ENCODE measurements at regions not wholly inside any gene's neighbourhood (a gene's known extent, or its start where the extent isn't known, plus 50 kb on each side); places are given as distances from the start of the nearest gene placed in this dataset.
"Not testable (repeated sequence)": the region's sequence is repeated elsewhere in the genome, so short reads cannot be mapped to it uniquely, and the experiment has no call there.

DNA sequence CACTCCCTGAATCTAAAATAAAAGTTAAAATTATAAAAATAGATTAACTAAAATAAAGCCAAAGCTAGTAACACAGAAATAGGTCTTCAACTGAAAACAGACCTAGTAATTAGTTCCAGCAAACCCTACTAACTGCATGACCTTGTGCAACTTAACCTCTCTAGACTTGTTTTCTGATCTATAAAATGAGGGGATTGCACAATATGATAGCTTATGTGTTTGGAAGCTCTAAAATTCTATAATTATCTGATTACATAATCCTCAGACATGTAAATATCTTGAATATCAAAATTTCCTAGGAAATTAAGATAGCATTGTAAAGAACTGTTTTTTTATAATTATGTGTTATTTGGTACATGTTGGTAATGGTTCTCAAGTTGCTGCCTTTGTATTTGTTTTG, 144.1 kb upstream of the GRIP1 start:
- no peaks in the 10 kb centered on the region for H3K9me3 ChIP-seq
- H3K36me3 ChIP-seq: no peaks in the 10 kb centered on the region
- H3K4me3 ChIP-seq: no peak overlapping the region
- TF ChIP-seq, protein P1, sequence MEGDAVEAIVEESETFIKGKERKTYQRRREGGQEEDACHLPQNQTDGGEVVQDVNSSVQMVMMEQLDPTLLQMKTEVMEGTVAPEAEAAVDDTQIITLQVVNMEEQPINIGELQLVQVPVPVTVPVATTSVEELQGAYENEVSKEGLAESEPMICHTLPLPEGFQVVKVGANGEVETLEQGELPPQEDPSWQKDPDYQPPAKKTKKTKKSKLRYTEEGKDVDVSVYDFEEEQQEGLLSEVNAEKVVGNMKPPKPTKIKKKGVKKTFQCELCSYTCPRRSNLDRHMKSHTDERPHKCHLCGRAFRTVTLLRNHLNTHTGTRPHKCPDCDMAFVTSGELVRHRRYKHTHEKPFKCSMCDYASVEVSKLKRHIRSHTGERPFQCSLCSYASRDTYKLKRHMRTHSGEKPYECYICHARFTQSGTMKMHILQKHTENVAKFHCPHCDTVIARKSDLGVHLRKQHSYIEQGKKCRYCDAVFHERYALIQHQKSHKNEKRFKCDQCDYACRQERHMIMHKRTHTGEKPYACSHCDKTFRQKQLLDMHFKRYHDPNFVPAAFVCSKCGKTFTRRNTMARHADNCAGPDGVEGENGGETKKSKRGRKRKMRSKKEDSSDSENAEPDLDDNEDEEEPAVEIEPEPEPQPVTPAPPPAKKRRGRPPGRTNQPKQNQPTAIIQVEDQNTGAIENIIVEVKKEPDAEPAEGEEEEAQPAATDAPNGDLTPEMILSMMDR (IDR thresholded peaks at IDR 0.05): no peak
- TF ChIP-seq POLR2A (IDR thresholded peaks at IDR 0.05): no peak
- no peaks in the 10 kb centered on the region for H3K4me1 ChIP-seq
- intact Hi-C loops (cut with DNase I): no loop called here
- H3K27me3 ChIP-seq: no peaks in the 10 kb centered on the region
- ATAC-seq: no peak
- no peak for DNase-seq
- no peak overlapping the region for H3K27ac ChIP-seq

DNA sequence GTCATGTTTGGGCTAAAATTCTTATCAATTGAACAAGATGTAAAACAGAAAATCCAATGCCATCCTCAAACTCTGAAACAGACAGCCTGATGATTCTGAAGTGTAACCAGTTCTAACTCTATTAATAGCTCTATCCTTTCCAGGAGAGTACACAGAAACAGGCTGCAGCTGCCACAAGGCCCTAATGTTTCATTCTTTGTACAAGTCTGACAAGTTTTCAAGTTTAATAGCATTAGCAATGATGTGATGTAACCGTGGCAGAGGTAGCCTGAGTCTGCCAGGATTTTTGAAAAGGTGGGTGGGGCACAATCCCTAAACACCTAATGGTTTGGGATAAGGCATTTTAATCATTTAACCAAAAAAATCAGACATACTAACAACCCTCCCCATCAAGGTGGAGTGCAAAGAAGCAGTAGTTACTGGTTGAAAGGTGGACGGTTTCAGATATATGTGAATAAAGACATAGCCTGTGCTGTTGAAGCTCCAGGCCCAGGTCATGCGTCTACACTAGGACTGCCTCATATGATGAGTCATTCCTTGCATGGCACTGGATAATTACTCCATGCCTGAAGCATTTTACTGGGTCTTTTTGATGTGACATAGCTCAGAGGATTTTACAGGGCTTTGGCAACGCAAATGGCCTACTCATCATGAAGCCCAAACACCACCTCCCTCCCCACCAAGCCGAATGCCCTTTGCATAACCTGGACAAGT, 145.1 kb upstream of the GRIP1 start:
- DNase-seq (no peak), ATAC-seq (peak in 2 of 4 donors; percentile 27 to 52)
- TF ChIP-seq POLR2A (IDR thresholded peaks at IDR 0.05): no peak
- TF ChIP-seq, protein P1 (IDR thresholded peaks at IDR 0.05): no peak
- H3K4me3 ChIP-seq: no peak overlapping the region
- WGBS, 4 donors: 76 to 85% (median 80%) methylated on average over 4 to 5 of the region's 5 CpGs
- H3K36me3 ChIP-seq: no peaks in the 10 kb centered on the region
- H3K4me1 ChIP-seq: no peaks in the 10 kb centered on the region
- H3K9me3 ChIP-seq: no peaks in the 10 kb centered on the region
- H3K27ac ChIP-seq: peak overlapping the region in 1 of 12 donors; percentile 16
- intact Hi-C loops (cut with DNase I): no loop called here
- no peaks in the 10 kb centered on the region for H3K27me3 ChIP-seq

DNA sequence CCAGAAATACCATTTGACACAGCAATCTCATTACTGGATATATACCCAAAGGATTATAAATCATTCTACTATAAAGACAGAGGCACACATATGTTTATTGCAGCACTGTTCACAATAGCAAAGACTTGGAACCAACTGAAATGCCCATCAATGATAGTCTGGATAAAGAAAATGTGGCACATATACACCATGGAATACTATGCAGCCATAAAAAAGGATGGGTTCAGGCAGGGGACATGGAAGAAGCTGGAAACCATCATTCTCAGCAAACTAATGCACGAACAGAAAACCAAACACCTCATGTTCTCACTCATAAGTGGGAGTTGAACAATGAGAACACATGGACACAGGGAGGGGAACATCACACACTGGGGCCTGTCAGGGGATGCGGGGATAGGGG, 147.0 kb upstream of the GRIP1 start:
- H3K36me3 ChIP-seq; H3K9me3 ChIP-seq; H3K4me3 ChIP-seq; H3K27me3 ChIP-seq; H3K4me1 ChIP-seq; H3K27ac ChIP-seq; DNase-seq; ATAC-seq; intact Hi-C loops (cut with DNase I): not testable (repeated sequence)
- WGBS, 4 donors: 74 to 89% (median 78%) methylated on average over 2 of the region's 2 CpGs

DNA sequence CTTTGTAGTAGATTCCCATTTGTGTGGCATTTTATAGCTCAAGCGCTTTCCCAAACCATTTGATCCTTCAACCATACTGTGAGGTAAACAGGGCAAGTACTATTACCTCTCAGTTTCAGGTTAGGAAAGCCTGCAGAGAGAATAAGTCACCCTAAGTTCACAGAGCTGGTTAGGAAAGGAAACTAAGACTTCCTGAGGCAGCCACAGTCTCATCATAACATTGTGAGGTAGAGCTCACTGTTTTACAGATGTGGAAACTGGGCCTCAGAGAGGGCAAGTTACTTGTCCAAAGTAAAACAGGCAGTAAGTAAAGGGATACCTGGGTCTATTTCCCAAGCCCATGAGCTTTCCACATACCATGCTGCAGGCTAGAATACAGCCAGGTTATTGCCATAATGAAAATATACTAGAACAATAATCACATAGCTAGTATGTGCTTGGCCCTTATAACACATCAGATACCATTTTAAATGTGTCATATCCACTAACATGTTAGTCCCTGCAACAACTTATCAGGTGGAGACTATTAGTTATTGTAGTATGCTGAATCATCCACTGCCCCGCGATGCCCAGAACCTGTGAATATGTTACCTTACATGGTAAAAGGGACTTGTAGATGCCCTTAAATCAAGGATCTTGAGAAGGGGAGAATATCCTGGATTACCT, 150.9 kb upstream of the GRIP1 start:
- no peak overlapping the region for H3K27ac ChIP-seq
- 88 to 93% (median 93%) methylated on average over 3 of the region's 3 CpGs for WGBS, 4 donors
- H3K4me3 ChIP-seq: no peak overlapping the region
- TF ChIP-seq, protein P1 (IDR thresholded peaks at IDR 0.05): no peak
- TF ChIP-seq POLR2A (IDR thresholded peaks at IDR 0.05): no peak
- H3K36me3 ChIP-seq: no peaks in the 10 kb centered on the region
- no peak for ATAC-seq
- intact Hi-C loops (cut with DNase I): no loop called here
- no peaks in the 10 kb centered on the region for H3K9me3 ChIP-seq
- no peaks in the 10 kb centered on the region for H3K27me3 ChIP-seq
- H3K4me1 ChIP-seq: no peaks in the 10 kb centered on the region
- DNase-seq: no peak
